ENCODE measurements at regions not wholly inside any gene's neighbourhood (a gene's known extent, or its start where the extent isn't known, plus 50 kb on each side); places are given as distances from the start of the nearest gene placed in this dataset.
"Not testable (repeated sequence)": the region's sequence is repeated elsewhere in the genome, so short reads cannot be mapped to it uniquely, and the experiment has no call there.

GRCh38 chr7:13702251-13702650 lies 287.2 kb downstream of the ETV1 start:
- H3K4me3 ChIP-seq (ENCODE audit: low read length), result no peak overlapping the region
- H2AFZ ChIP-seq (ENCODE audit: low read depth, low read length), result no peak overlapping the region
- no peaks in the 10 kb centered on the region for H3K27me3 ChIP-seq (ENCODE audit: insufficient read depth, low read length)
- no peaks in the 10 kb centered on the region for H3K4me1 ChIP-seq (ENCODE audit: insufficient read depth, low read length)
- H3K9me3 ChIP-seq (ENCODE audit: low read length), result no peaks in the 10 kb centered on the region
- H3K36me3 ChIP-seq (ENCODE audit: insufficient read depth, low read length), result no peaks in the 10 kb centered on the region

GRCh38 chr7:13708670-13709069 lies 280.8 kb downstream of the ETV1 start:
- no peaks in the 10 kb centered on the region for H3K36me3 ChIP-seq (ENCODE audit: insufficient read depth, low read length)
- no peak overlapping the region for H2AFZ ChIP-seq (ENCODE audit: low read depth, low read length)
- H3K4me1 ChIP-seq (ENCODE audit: insufficient read depth, low read length), result no peaks in the 10 kb centered on the region
- H3K4me3 ChIP-seq (ENCODE audit: low read length), result no peak overlapping the region
- no peaks in the 10 kb centered on the region for H3K9me3 ChIP-seq (ENCODE audit: low read length)
- H3K27me3 ChIP-seq (ENCODE audit: insufficient read depth, low read length), result no peaks in the 10 kb centered on the region

GRCh38 chr7:13713092-13713491 lies 276.4 kb downstream of the ETV1 start:
- H2AFZ ChIP-seq (ENCODE audit: low read depth, low read length), result no peak overlapping the region
- no peaks in the 10 kb centered on the region for H3K4me1 ChIP-seq (ENCODE audit: insufficient read depth, low read length)
- no peaks in the 10 kb centered on the region for H3K27me3 ChIP-seq (ENCODE audit: insufficient read depth, low read length)
- no peaks in the 10 kb centered on the region for H3K9me3 ChIP-seq (ENCODE audit: low read length)
- H3K36me3 ChIP-seq (ENCODE audit: insufficient read depth, low read length), result no peaks in the 10 kb centered on the region
- no peak overlapping the region for H3K4me3 ChIP-seq (ENCODE audit: low read length)

GRCh38 chr7:13715534-13715933 lies 273.9 kb downstream of the ETV1 start:
- Histone ChIP-seq H3K9me3 (ENCODE audit: low read length) (no peaks in the 10 kb centered on the region), H3K27me3 (ENCODE audit: insufficient read depth, low read length) (no peaks in the 10 kb centered on the region), H3K4me1 (ENCODE audit: insufficient read depth, low read length) (no peaks in the 10 kb centered on the region), H3K36me3 (ENCODE audit: insufficient read depth, low read length) (no peaks in the 10 kb centered on the region), H2AFZ (ENCODE audit: low read depth, low read length) (no peak overlapping the region), H3K4me3 (ENCODE audit: low read length) (no peak overlapping the region)

- Histone ChIP-seq H3K9me3 (ENCODE audit: low read length) (no peaks in the 10 kb centered on the region), H3K4me1 (ENCODE audit: insufficient read depth, low read length) (no peaks in the 10 kb centered on the region), H3K27me3 (ENCODE audit: insufficient read depth, low read length) (no peaks in the 10 kb centered on the region), H2AFZ (ENCODE audit: low read depth, low read length) (no peak overlapping the region), H3K36me3 (ENCODE audit: insufficient read depth, low read length) (no peaks in the 10 kb centered on the region), H3K4me3 (ENCODE audit: low read length) (no peak overlapping the region)
Measured at GRCh38 chr7:13717031-13717430, 272.4 kb downstream of the ETV1 start.

GRCh38 chr7:13724191-13724976 lies 265.1 kb downstream of the ETV1 start:
- H3K36me3 ChIP-seq (ENCODE audit: insufficient read depth, low read length), result no peaks in the 10 kb centered on the region
- H3K9me3 ChIP-seq (ENCODE audit: low read length), result no peaks in the 10 kb centered on the region
- no peak overlapping the region for H3K4me3 ChIP-seq (ENCODE audit: low read length)
- no peaks in the 10 kb centered on the region for H3K27me3 ChIP-seq (ENCODE audit: insufficient read depth, low read length)
- H3K4me1 ChIP-seq (ENCODE audit: insufficient read depth, low read length), result no peaks in the 10 kb centered on the region
- H2AFZ ChIP-seq (ENCODE audit: low read depth, low read length), result no peak overlapping the region

- Histone ChIP-seq H3K4me3 (ENCODE audit: low read length) (no peak overlapping the region), H3K4me1 (ENCODE audit: insufficient read depth, low read length) (no peaks in the 10 kb centered on the region), H3K27me3 (ENCODE audit: insufficient read depth, low read length) (no peaks in the 10 kb centered on the region), H3K36me3 (ENCODE audit: insufficient read depth, low read length) (no peaks in the 10 kb centered on the region), H3K9me3 (ENCODE audit: low read length) (no peaks in the 10 kb centered on the region), H2AFZ (ENCODE audit: low read depth, low read length) (no peak overlapping the region)
Measured at GRCh38 chr7:13724977-13725566, 264.4 kb downstream of the ETV1 start.

- H3K4me3 ChIP-seq (ENCODE audit: low read length), result no peak overlapping the region
- no peaks in the 10 kb centered on the region for H3K4me1 ChIP-seq (ENCODE audit: insufficient read depth, low read length)
- no peaks in the 10 kb centered on the region for H3K36me3 ChIP-seq (ENCODE audit: insufficient read depth, low read length)
- no peaks in the 10 kb centered on the region for H3K27me3 ChIP-seq (ENCODE audit: insufficient read depth, low read length)
- no peak overlapping the region for H2AFZ ChIP-seq (ENCODE audit: low read depth, low read length)
- H3K9me3 ChIP-seq (ENCODE audit: low read length), result no peaks in the 10 kb centered on the region
Measured at GRCh38 chr7:13725591-13725990, 263.9 kb downstream of the ETV1 start.

GRCh38 chr7:13727279-13727678 lies 262.2 kb downstream of the ETV1 start:
- Histone ChIP-seq H3K36me3 (ENCODE audit: insufficient read depth, low read length) (no peaks in the 10 kb centered on the region), H3K4me3 (ENCODE audit: low read length) (no peak overlapping the region), H3K9me3 (ENCODE audit: low read length) (no peaks in the 10 kb centered on the region), H3K4me1 (ENCODE audit: insufficient read depth, low read length) (no peaks in the 10 kb centered on the region), H2AFZ (ENCODE audit: low read depth, low read length) (no peak overlapping the region), H3K27me3 (ENCODE audit: insufficient read depth, low read length) (no peaks in the 10 kb centered on the region)

- Histone ChIP-seq H2AFZ (ENCODE audit: low read depth, low read length) (no peak overlapping the region), H3K4me3 (ENCODE audit: low read length) (no peak overlapping the region), H3K36me3 (ENCODE audit: insufficient read depth, low read length) (no peaks in the 10 kb centered on the region), H3K27me3 (ENCODE audit: insufficient read depth, low read length) (no peaks in the 10 kb centered on the region), H3K9me3 (ENCODE audit: low read length) (no peaks in the 10 kb centered on the region), H3K4me1 (ENCODE audit: insufficient read depth, low read length) (no peaks in the 10 kb centered on the region)
Measured at GRCh38 chr7:13727751-13728150, 261.7 kb downstream of the ETV1 start.

- not testable (repeated sequence) for H2AFZ ChIP-seq (ENCODE audit: low read depth, low read length); H3K4me3 ChIP-seq (ENCODE audit: low read length)
Measured at GRCh38 chr7:13728430-13728829, 261.0 kb downstream of the ETV1 start.

GRCh38 chr7:13731643-13732042 lies 257.8 kb downstream of the ETV1 start:
- H3K27me3 ChIP-seq (ENCODE audit: insufficient read depth, low read length), result no peaks in the 10 kb centered on the region

More at GRCh38 chr7:13728430-13728829, 261.0 kb downstream of the ETV1 start:
- H3K27me3 ChIP-seq (ENCODE audit: insufficient read depth, low read length); H3K9me3 ChIP-seq (ENCODE audit: low read length); H3K36me3 ChIP-seq (ENCODE audit: insufficient read depth, low read length); H3K4me1 ChIP-seq (ENCODE audit: insufficient read depth, low read length): not testable (repeated sequence)

GRCh38 chr7:13737563-13737962 lies 251.9 kb downstream of the ETV1 start:
- H3K9me3 ChIP-seq (ENCODE audit: low read length), result no peaks in the 10 kb centered on the region
- H2AFZ ChIP-seq (ENCODE audit: low read depth, low read length), result no peak overlapping the region
- H3K27me3 ChIP-seq (ENCODE audit: insufficient read depth, low read length), result no peaks in the 10 kb centered on the region
- no peak overlapping the region for H3K4me3 ChIP-seq (ENCODE audit: low read length)
- H3K4me1 ChIP-seq (ENCODE audit: insufficient read depth, low read length), result no peaks in the 10 kb centered on the region
- no peaks in the 10 kb centered on the region for H3K36me3 ChIP-seq (ENCODE audit: insufficient read depth, low read length)

More at GRCh38 chr7:13731643-13732042, 257.8 kb downstream of the ETV1 start:
- H3K4me1 ChIP-seq (ENCODE audit: insufficient read depth, low read length), result no peaks in the 10 kb centered on the region
- H3K36me3 ChIP-seq (ENCODE audit: insufficient read depth, low read length), result no peaks in the 10 kb centered on the region
- no peak overlapping the region for H3K4me3 ChIP-seq (ENCODE audit: low read length)
- no peaks in the 10 kb centered on the region for H3K9me3 ChIP-seq (ENCODE audit: low read length)
- H2AFZ ChIP-seq (ENCODE audit: low read depth, low read length), result no peak overlapping the region

GRCh38 chr7:13742126-13742525 lies 247.3 kb downstream of the ETV1 start:
- Histone ChIP-seq H3K36me3 (ENCODE audit: insufficient read depth, low read length) (no peaks in the 10 kb centered on the region), H2AFZ (ENCODE audit: low read depth, low read length) (no peak overlapping the region), H3K9me3 (ENCODE audit: low read length) (no peaks in the 10 kb centered on the region), H3K4me3 (ENCODE audit: low read length) (no peak overlapping the region), H3K4me1 (ENCODE audit: insufficient read depth, low read length) (no peaks in the 10 kb centered on the region), H3K27me3 (ENCODE audit: insufficient read depth, low read length) (no peaks in the 10 kb centered on the region)

Measured in neuron (in vitro differentiated cells).